ENCODE measurements at regions not wholly inside any gene's neighbourhood (a gene's known extent, or its start where the extent isn't known, plus 50 kb on each side); places are given as distances from the start of the nearest gene placed in this dataset.

DNA sequence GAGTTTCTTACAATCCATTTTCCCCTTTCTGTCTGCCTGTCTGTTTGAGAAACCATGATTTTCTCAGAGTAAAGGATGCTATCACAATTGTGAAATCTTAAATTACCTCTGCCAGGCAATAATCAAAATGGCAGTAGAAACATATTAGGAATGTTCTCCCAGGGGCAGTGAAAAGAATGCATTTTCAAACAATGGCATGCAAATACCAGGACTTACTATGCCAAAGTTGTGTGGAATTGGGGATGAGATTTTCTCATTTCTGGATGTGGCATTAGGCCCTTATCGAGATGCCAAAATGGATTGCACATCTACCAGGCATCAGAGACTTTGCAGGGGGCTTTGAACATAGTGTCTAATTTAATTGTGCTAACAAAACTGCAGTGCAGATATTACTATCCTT lies 821.4 kb downstream of the RNF144A start:
- H3K9me2 ChIP-seq (ENCODE audit: insufficient read depth, low read length), result no peaks in the 10 kb centered on the region
- H3K9ac ChIP-seq (ENCODE audit: low read length), result no peak overlapping the region
- H3K4me2 ChIP-seq (ENCODE audit: low read length), result no peak overlapping the region
- no peaks in the 10 kb centered on the region for H3K36me3 ChIP-seq (ENCODE audit: insufficient read depth, low read length)
- no peak overlapping the region for H2AFZ ChIP-seq (ENCODE audit: low read depth, low read length)
- no peak for TF ChIP-seq MXI1 (conservative IDR thresholded peaks at IDR 0.05; ENCODE audit: poor library complexity, severe bottlenecking)
- TF ChIP-seq POLR2AphosphoS5 (IDR thresholded peaks at IDR 0.05), result no peak
- TF ChIP-seq TAF1 (IDR thresholded peaks at IDR 0.05; ENCODE audit: low read depth), result no peak
- no peak for TF ChIP-seq EZH2 (IDR thresholded peaks at IDR 0.05; ENCODE audit: borderline replicate concordance, insufficient read depth, low read length, poor library complexity, severe bottlenecking)
- no peak for TF ChIP-seq SMC3 (conservative IDR thresholded peaks at IDR 0.05; ENCODE audit: poor library complexity)
- TF ChIP-seq EP300 (conservative IDR thresholded peaks at IDR 0.05; ENCODE audit: poor library complexity, severe bottlenecking), result no peak
- TF ChIP-seq, protein P1, sequence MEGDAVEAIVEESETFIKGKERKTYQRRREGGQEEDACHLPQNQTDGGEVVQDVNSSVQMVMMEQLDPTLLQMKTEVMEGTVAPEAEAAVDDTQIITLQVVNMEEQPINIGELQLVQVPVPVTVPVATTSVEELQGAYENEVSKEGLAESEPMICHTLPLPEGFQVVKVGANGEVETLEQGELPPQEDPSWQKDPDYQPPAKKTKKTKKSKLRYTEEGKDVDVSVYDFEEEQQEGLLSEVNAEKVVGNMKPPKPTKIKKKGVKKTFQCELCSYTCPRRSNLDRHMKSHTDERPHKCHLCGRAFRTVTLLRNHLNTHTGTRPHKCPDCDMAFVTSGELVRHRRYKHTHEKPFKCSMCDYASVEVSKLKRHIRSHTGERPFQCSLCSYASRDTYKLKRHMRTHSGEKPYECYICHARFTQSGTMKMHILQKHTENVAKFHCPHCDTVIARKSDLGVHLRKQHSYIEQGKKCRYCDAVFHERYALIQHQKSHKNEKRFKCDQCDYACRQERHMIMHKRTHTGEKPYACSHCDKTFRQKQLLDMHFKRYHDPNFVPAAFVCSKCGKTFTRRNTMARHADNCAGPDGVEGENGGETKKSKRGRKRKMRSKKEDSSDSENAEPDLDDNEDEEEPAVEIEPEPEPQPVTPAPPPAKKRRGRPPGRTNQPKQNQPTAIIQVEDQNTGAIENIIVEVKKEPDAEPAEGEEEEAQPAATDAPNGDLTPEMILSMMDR (IDR thresholded peaks at IDR 0.05; ENCODE audit: poor library complexity, severe bottlenecking), result no peak
- TF ChIP-seq RAD21 (conservative IDR thresholded peaks at IDR 0.05), result no peak
- TF ChIP-seq, protein P2, sequence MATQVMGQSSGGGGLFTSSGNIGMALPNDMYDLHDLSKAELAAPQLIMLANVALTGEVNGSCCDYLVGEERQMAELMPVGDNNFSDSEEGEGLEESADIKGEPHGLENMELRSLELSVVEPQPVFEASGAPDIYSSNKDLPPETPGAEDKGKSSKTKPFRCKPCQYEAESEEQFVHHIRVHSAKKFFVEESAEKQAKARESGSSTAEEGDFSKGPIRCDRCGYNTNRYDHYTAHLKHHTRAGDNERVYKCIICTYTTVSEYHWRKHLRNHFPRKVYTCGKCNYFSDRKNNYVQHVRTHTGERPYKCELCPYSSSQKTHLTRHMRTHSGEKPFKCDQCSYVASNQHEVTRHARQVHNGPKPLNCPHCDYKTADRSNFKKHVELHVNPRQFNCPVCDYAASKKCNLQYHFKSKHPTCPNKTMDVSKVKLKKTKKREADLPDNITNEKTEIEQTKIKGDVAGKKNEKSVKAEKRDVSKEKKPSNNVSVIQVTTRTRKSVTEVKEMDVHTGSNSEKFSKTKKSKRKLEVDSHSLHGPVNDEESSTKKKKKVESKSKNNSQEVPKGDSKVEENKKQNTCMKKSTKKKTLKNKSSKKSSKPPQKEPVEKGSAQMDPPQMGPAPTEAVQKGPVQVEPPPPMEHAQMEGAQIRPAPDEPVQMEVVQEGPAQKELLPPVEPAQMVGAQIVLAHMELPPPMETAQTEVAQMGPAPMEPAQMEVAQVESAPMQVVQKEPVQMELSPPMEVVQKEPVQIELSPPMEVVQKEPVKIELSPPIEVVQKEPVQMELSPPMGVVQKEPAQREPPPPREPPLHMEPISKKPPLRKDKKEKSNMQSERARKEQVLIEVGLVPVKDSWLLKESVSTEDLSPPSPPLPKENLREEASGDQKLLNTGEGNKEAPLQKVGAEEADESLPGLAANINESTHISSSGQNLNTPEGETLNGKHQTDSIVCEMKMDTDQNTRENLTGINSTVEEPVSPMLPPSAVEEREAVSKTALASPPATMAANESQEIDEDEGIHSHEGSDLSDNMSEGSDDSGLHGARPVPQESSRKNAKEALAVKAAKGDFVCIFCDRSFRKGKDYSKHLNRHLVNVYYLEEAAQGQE (IDR thresholded peaks at IDR 0.05; ENCODE audit: borderline replicate concordance), result no peak
- no peaks in the 10 kb centered on the region for H3K27me3 ChIP-seq (ENCODE audit: insufficient read depth, low read depth, low read length)
- no peak overlapping the region for H3K4me3 ChIP-seq (ENCODE audit: low read length)
- H3K27ac ChIP-seq (ENCODE audit: low read length), result no peak overlapping the region
- no peaks in the 10 kb centered on the region for H3F3A ChIP-seq (ENCODE audit: insufficient read depth, low read length, poor library complexity, severe bottlenecking)
- no peaks in the 10 kb centered on the region for H4K20me1 ChIP-seq (ENCODE audit: insufficient read depth)
- peaks cover 3% of the 10 kb centered on the region for H3K9me3 ChIP-seq (ENCODE audit: low read length)
- H3K79me2 ChIP-seq (replicated peaks; ENCODE audit: insufficient read depth, low read length), result no peaks in the 10 kb centered on the region

DNA sequence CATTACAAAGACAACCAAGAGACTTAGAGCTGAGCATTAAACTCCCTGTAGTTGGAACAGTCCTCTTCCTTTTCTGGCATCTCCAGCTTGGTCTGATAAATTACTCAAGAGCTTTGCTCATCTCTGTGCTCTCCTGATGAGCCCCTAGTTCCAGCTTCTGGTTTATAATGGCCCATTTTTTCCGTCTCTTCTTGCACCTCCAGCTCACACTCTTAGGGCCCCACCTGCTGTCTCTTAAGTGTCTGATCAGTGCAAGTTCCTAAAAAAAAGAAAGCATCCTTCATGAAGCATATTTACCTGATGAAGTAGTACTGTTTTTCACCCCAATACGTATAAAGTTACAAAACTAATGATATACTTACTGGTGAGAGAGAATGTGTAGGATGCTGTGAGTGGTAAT lies 822.9 kb downstream of the RNF144A start:
- Histone ChIP-seq H3F3A (ENCODE audit: insufficient read depth, low read length, poor library complexity, severe bottlenecking) (no peaks in the 10 kb centered on the region), H3K27ac (ENCODE audit: low read length) (no peak overlapping the region), H3K36me3 (ENCODE audit: insufficient read depth, low read length) (no peaks in the 10 kb centered on the region), H4K20me1 (ENCODE audit: insufficient read depth) (no peaks in the 10 kb centered on the region), H3K9me2 (ENCODE audit: insufficient read depth, low read length) (no peaks in the 10 kb centered on the region), H3K27me3 (ENCODE audit: insufficient read depth, low read depth, low read length) (no peaks in the 10 kb centered on the region), H3K4me2 (ENCODE audit: low read length) (no peak overlapping the region), H2AFZ (ENCODE audit: low read depth, low read length) (no peak overlapping the region), H3K9ac (ENCODE audit: low read length) (no peak overlapping the region), H3K9me3 (ENCODE audit: low read length) (peaks cover 6% of the 10 kb centered on the region), H3K79me2 (replicated peaks; ENCODE audit: insufficient read depth, low read length) (no peaks in the 10 kb centered on the region), H3K4me3 (ENCODE audit: low read length) (no peak overlapping the region)
- TF ChIP-seq POLR2AphosphoS5 (IDR thresholded peaks at IDR 0.05) (no peak), RAD21 (conservative IDR thresholded peaks at IDR 0.05) (no peak), EP300 (conservative IDR thresholded peaks at IDR 0.05; ENCODE audit: poor library complexity, severe bottlenecking) (no peak), SMC3 (conservative IDR thresholded peaks at IDR 0.05; ENCODE audit: poor library complexity) (no peak), MXI1 (conservative IDR thresholded peaks at IDR 0.05; ENCODE audit: poor library complexity, severe bottlenecking) (no peak), EZH2 (IDR thresholded peaks at IDR 0.05; ENCODE audit: borderline replicate concordance, insufficient read depth, low read length, poor library complexity, severe bottlenecking) (no peak), TAF1 (IDR thresholded peaks at IDR 0.05; ENCODE audit: low read depth) (no peak)
- TF ChIP-seq, protein P1 (IDR thresholded peaks at IDR 0.05; ENCODE audit: poor library complexity, severe bottlenecking), result no peak
- TF ChIP-seq, protein P2 (IDR thresholded peaks at IDR 0.05; ENCODE audit: borderline replicate concordance), result no peak

Measured in neural cell (in vitro differentiated cells).